CD4-positive, alpha-beta T cell treated with Interleukin-17A for 4 hours (primary cell): ENCODE measurements at regions not wholly inside any gene's neighbourhood (a gene's known extent, or its start where the extent isn't known, plus 50 kb on each side); places are given as distances from the start of the nearest gene placed in this dataset.
A peak's percentile ranks its signal among the peaks of the same experiment; 100 is the strongest.
"Not testable (repeated sequence)": the region's sequence is repeated elsewhere in the genome, so short reads cannot be mapped to it uniquely, and the experiment has no call there.

Source experiments
- DNase-seq: peaks from one replicate; pipeline ENCODE4 v3.0.0-alpha.2; 2020; ENCODE audit warnings: mixed read lengths

- DNase-seq, result no peak
These were observed 182.0 kb downstream of the SEC14L1 start for GRCh38 chr17:77322514-77323412.

DNA sequence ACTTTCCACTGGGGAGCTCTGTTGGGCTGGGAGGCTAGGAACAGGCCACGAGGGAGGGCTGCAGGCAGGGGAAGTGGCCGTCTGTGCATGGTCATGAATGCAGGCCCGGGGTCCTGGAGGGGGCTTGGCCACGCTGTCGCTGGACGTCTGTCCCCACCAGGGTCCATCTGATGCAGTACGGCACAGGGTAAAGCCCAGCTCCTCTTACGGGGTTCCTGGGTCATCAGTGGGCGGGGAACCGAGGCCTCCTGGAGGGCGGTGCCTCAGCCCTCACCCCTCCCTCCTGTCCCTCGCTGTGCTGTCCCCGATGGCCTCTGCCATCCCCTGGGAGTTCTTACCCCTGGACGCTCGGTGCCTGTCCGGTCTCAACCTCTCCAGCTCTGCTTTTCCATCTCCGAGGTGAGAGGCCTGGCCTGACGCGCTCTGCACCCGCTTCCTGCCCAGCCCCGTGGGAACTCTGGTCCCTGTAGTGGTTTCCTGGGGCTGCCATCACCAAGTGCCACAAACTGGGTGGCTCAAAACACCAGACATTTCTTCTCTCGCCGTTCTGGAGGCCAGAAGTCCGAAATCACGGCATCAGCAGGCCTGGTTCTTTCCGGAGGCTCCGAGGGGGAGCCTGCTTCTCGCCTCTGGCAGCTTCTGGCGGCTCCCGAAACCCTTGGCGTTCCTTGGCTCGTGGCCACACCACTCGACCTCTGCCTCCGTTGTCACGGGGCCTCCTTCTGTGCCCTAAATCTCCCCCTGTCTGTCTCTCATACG, 182.8 kb downstream of the SEC14L1 start:
- peak; percentile 56 for DNase-seq

- no peak for DNase-seq
These were observed 183.5 kb downstream of the SEC14L1 start for GRCh38 chr17:77324227-77324626.

GRCh38 chr17:77325577-77326075, 184.9 kb downstream of the SEC14L1 start:
- peak; percentile 18 for DNase-seq

DNA sequence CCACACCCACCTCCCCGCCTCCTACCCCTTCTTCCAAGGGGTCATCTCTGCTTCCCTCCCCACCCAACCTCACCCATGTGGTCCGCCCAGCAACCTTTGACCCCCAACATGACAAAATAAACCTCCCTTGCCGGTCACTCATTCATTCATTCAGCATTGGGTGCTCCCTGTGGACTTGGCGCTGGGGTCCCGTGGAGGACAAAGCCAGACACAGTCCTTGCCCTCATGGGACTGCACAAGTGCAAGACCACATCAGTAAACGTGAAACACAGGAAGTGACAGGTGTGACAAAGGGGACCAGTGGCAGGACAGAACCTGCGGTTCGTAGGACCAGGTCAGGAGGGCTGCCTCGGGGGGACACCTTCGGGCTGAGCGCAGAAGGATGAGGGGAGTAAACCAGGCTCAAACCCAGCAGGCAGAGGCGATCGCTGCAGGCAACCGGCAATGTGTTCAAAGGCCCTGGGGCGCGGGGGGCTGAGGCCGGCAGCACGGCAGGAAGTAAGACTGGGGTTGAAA, 185.4 kb downstream of the SEC14L1 start:
- peak; percentile 61 for DNase-seq

DNA sequence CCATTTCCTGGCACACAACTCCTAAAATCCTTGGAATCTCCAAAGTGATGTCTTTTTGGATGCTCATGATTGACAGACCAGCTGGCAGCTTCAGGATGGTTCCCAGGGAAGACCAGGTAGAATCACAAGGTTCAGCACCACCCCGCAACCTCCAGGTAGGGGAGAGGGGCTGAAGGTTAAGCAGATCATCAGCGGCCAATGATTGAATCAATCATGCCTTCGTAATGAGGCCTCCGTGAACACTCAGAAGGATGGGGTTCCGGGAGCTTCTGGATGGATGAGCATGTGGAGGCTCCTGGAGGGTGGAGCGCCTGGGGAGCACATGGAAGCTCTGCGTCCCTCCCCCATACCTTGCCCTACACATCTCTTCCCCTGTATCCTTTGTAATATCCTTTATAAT, 185.9 kb downstream of the SEC14L1 start:
- no peak for DNase-seq

DNA sequence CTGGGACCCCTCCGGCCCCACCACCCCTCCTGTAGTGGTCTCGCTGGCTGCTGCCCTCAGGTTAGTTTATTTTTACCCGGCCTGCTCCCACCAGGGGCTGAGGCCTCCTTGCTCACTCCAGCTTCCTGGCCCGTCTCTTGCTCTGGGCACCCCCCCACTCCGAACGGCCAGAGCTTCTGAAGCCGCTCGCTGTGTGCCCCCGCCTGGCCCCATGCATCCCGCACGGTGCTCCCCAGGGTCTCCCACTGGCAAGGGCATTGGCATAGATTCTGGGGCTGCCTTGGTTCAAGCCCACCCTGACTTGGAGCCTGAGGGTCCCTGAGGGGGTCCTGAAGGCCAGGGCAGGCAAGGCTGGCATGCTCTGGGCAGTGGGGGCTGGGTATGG, 186.4 kb downstream of the SEC14L1 start:
- peak; percentile 2 for DNase-seq

DNA sequence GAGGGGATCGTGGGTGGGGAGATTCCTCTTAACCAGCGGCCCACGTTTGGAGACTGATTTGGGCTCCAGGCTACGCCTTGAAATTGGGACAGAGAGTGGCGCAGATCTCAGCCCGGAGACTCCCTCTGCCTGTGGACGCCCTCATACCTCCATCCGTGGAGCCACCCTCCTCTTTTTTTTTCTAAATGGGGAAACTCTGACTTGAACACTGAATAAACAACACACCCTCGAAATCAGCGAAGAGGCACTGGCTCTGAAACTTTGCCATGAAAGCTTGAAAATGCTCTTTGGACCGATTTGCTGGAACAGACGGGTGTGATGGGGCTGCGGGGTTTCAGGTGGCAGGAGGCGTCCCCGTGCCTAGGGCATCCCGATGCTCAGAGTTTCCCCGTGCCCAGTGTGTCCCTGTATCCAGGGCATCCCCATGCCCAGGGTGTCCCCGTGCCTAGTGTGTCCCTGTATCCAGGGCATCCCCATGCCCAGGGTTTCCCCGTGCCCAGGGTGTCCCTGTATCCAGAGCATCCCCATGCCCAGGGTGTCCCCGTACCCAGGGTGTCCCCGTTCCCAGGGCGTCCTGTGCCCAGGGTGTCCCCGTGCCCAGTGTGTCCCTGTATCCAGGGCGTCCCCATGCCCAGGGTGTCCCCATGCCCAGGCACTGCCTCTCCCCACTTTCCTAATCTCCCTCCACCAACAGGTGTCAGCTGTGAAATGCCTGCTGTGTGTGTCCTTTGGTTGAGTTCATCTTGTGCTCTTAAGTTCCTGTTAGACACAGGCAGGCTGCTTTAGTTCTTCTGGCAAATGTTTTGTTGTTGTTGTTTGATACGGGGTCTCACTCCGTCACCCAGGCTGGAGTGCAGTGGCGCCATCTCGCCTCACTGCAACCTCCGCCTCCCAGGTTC, 187.0 kb downstream of the SEC14L1 start:
- peak; percentile 2 for DNase-seq

GRCh38 chr17:77328823-77329740, 188.3 kb downstream of the SEC14L1 start:
- DNase-seq, result peak; percentile 3

- peak; percentile 1 for DNase-seq
These were observed 189.2 kb downstream of the SEC14L1 start for GRCh38 chr17:77329741-77330531.

DNA sequence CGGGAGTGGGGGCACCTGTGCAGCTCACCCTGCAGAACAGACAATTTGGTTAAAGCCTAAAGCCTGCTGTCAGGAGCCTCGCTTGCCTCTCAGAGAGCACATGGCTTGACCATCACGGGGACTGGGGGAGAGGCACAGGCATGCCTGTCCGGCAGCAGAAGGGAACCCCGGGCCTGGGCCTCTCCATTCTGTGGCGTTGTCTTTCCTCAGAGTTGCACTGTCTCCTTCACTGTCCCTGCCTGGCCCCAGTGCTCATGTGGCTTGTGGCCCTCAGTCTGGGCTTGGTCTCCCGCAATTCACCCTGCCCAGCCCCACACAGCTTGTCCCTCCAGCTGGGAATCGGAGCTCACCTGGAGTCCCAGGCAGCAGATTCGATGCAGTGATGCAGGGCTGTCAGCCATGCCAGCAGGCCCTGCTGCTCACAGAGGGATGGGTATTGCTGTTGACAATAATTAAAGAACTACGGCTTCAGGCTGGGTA, 189.9 kb downstream of the SEC14L1 start:
- peak; percentile 5 for DNase-seq

GRCh38 chr17:77331301-77331864, 190.6 kb downstream of the SEC14L1 start:
- DNase-seq, result peak; percentile 99

GRCh38 chr17:77332034-77332971, 191.5 kb downstream of the SEC14L1 start:
- peak; percentile 64 for DNase-seq

DNA sequence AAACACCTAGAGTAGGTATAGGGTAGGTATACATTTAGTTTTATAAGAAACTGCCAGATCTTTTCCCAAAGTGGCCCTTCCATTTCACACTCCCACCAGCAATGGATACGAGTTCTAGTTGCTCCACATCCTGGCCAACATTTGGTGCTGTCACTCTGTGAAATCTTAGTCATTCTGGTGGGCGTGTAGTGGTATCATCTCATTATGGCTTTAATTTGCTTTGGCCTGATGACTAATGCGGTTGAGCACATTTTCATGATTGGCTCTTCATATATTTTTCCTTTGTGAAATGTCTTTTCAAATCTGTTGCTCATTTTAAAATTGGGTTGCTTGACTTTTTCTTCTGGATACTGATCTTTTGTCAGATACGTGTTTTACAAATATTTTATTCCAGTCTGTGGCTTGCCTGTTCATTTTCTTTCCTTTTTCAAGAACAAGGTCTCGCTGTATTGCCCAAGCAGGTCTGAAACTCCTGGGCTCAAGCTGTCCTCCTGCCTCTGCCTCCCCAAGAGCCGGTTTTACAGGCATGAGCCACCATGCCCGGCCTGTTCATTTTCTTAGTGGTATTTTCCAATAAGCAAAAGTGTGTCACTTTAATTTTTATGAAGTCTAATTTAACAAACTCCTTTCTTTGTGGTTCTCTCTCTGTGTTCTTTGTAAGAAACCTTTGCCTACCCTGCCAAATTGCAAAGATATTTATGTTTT, 192.4 kb downstream of the SEC14L1 start:
- DNase-seq, result peak; percentile 53

GRCh38 chr17:77337150-77337549, 196.4 kb downstream of the SEC14L1 start:
- DNase-seq, result no peak

GRCh38 chr17:77341069-77341541, 200.3 kb downstream of the SEC14L1 start:
- no peak for DNase-seq

GRCh38 chr17:77342656-77342990, 201.9 kb downstream of the SEC14L1 start:
- DNase-seq, result not testable (repeated sequence)
